AG10803 (cell line): ENCODE measurements at regions not wholly inside any gene's neighbourhood (a gene's known extent, or its start where the extent isn't known, plus 50 kb on each side); places are given as distances from the start of the nearest gene placed in this dataset.
A peak's percentile ranks its signal among the peaks of the same experiment; 100 is the strongest.

Experiments used
- DNase-seq: peaks from one replicate; pipeline ENCODE4 v3.0.0; 2010; ENCODE audit warnings: low read depth
- H3K4me3 ChIP-seq: 2 replicates; pipeline ENCODE4 v1.5.1; 2011; ENCODE audit warnings: mild to moderate bottlenecking, low read length, control low read depth
- TF ChIP-seq, protein P1 (sequence below): conservative IDR thresholded peaks from 2 replicates; pipeline ENCODE4 v1.5.1; 2011; ENCODE audit warnings: mild to moderate bottlenecking, low read length, control low read depth, inconsistent platforms

DNA sequence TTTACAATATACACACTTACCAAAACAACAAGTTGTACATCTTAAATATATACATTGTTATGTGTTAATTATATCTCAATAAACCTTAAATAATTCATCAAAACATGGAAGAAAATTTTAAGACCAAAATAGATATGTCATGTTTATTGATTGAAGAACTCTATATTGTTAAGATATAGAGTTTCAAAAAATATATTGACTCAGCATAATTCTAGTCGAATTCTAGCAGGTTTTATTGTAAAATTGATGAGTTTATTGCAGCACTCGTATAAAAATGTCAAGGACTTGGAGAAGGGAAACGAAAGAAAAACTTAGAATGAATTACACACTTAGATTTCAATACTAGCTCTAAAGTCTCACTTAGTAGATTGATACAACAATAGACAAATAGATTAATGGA lies 575.4 kb upstream of the SORCS1 start:
- TF ChIP-seq, protein P1, sequence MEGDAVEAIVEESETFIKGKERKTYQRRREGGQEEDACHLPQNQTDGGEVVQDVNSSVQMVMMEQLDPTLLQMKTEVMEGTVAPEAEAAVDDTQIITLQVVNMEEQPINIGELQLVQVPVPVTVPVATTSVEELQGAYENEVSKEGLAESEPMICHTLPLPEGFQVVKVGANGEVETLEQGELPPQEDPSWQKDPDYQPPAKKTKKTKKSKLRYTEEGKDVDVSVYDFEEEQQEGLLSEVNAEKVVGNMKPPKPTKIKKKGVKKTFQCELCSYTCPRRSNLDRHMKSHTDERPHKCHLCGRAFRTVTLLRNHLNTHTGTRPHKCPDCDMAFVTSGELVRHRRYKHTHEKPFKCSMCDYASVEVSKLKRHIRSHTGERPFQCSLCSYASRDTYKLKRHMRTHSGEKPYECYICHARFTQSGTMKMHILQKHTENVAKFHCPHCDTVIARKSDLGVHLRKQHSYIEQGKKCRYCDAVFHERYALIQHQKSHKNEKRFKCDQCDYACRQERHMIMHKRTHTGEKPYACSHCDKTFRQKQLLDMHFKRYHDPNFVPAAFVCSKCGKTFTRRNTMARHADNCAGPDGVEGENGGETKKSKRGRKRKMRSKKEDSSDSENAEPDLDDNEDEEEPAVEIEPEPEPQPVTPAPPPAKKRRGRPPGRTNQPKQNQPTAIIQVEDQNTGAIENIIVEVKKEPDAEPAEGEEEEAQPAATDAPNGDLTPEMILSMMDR = no peak
- no peak for DNase-seq
- H3K4me3 ChIP-seq = no peak overlapping the region

DNA sequence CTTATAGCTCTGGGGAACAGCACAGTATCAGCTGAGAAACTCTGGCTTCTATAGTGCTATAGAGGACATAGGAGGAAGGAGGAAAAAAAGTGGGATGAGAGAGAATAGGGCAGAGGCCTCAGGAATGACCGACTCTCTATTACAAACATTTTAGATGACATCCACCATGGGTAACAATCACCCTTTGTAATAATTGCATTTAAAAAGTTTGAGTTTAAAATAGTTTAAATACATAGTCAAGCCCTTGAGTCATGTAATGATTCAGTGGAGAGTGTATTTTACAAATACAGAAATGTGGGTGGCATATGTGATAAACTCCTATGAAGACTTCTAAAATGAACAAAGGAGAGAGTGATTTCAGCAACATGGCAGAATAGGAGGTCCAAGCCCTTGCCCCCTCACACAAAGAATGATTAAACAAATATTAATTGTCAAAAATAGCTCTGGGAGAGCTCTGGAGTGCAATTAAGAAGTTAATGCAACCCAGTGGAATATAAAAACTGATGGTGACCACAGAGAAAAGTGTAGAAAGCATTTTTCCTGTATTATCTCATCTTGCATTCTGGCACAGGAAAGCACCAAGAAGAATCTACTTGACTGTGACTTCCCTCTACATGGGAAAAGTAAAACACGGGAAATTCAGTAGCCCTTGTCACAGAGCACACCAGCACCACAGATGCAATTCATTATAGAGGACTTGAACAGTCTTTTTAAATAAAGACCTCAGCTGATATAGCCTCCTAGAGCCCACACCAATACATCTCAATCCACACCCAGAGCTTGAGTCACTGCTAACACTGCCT lies 569.0 kb upstream of the SORCS1 start:
- H3K4me3 ChIP-seq = no peak overlapping the region
- peak; percentile 70 for DNase-seq
- TF ChIP-seq, protein P1 = no peak

DNA sequence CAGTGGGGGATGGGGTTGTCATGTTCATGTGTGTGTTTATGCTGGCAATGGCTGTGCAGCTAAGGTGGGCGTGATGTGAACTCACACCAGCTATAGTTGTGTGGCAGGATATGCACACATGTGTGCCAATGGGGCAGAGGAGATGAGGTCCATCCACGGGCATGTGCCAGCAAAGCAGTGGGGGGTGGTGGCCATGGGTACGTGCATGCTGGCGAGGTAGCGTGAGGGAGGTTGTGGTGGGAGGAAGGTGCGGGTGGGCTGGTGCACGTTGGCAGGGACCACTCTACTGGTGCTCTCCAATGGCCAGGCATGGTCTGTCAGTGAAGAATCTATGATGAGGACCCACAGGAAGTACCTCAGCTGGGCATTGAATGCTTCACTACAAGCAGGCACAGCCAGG lies 567.5 kb upstream of the SORCS1 start:
- no peak for DNase-seq
- TF ChIP-seq, protein P1 = no peak
- H3K4me3 ChIP-seq = no peak overlapping the region

DNA sequence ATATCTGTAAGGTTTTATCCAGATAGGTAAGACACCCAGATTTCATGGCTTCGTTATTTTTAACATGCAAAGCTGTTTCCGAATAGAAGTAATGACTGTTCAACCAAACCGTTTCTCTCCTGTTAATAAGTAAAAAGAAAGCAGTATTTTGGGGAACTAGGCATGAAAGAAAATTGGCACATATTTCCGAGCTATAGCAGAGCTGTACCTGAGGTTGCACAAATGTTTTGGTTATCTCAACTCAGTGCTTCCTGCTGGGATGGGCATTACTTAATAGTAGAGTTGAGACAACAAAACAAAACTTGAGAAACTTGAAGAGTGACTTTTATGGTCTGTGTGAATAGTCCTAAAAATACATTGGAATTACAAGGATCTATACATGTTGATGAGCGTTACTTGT lies 564.3 kb upstream of the SORCS1 start:
- TF ChIP-seq, protein P1 = no peak
- no peak for DNase-seq
- no peak overlapping the region for H3K4me3 ChIP-seq

DNA sequence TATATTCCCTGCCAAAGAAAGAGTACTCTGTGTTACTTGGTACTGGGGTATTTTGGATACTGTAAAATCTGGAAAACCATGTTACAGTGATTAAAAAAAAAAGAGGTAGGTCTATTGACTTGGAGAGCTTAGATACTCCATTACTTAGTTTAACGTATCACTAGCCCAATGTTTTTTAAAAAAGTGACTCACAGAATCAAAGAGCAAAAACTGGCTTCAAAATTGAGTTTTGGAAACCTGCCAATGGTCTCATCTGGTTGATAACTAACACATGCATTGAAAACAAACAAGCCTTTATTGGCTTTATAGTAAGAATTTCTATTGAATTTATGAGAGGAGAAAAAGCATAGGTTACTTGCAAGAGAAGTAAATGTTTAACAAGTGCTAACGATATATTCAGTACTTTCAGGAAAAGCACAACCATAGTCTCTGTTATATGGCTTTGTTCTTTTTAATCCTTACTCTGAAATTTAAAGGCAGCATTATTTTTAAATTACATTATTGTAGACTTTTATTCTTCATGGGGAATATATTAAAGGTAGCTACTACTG lies 563.3 kb upstream of the SORCS1 start:
- peak; percentile 37 for DNase-seq
- H3K4me3 ChIP-seq = no peak overlapping the region
- TF ChIP-seq, protein P1 = no peak

DNA sequence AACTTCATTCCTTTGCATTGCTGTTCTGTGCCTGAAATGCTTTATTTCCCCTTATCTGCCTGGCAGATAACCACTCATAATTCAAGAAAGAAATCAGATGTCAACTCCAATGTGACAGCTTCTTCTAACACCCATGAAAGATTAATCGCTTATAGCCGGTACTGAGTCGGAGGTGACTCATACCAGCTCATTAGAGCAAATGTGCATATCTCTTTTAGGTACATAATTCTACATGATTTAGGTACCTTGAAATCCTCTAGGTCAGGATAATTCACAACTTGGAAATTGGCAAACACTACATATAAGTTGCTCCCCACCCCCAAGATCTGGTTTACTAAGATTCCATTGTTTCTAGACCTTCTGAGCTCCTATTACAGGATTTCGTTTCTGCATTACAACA lies 554.4 kb upstream of the SORCS1 start:
- DNase-seq = no peak
- TF ChIP-seq, protein P1 = no peak
- H3K4me3 ChIP-seq = no peak overlapping the region

DNA sequence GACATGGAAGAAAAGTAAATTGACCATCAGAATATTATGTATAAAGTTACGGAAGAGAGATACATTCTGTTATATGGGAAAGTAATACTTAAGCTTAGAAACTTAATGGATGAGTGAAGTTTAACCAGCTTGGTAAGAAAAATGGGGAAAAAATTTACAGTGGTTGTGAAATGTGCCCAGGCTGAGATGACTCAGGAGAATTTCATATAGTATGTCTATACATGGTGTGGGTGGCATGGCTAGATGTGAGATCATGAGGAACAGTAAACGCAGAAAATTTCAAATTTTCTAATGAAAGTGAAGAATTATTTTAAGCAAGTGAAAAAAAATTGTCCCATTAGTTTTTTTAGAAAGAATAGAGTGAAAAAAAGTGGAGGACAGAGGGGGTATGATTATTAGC lies 552.5 kb upstream of the SORCS1 start:
- no peak for DNase-seq
- TF ChIP-seq, protein P1 = no peak
- H3K4me3 ChIP-seq = no peak overlapping the region
